ENCODE measurements at regions not wholly inside any gene's neighbourhood (a gene's known extent, or its start where the extent isn't known, plus 50 kb on each side); places are given as distances from the start of the nearest gene placed in this dataset.

GRCh38 chr12:3938042-3938544, 64.9 kb upstream of the PARP11 start:
- in situ Hi-C loops (cut with HindIII; ENCODE audit: low pct_ligation_motif_present, low sequenced_read_pairs) = no loop called here
- Histone ChIP-seq H3K36me3 (replicated peaks) (no peaks in the 10 kb centered on the region), H3K27me3 (replicated peaks) (no peaks in the 10 kb centered on the region), H3K27ac (no peak overlapping the region), H3K4me3 (ENCODE audit: low read depth, low read length) (no peak overlapping the region)
- TF ChIP-seq CTCF (IDR thresholded peaks at IDR 0.05; ENCODE audit: low read depth, low read length, missing control alignments) = no peak
- DNase-seq = no peak

GRCh38 chr12:3935078-3935477, 61.9 kb upstream of the PARP11 start:
- Histone ChIP-seq H3K36me3 (replicated peaks) (no peaks in the 10 kb centered on the region), H3K27me3 (replicated peaks) (no peaks in the 10 kb centered on the region), H3K4me3 (ENCODE audit: low read depth, low read length) (no peak overlapping the region), H3K27ac (no peak overlapping the region)
- no peak for TF ChIP-seq CTCF (IDR thresholded peaks at IDR 0.05; ENCODE audit: low read depth, low read length, missing control alignments)
- in situ Hi-C loops (cut with HindIII; ENCODE audit: low pct_ligation_motif_present, low sequenced_read_pairs) = no loop called here
- DNase-seq = no peak

GRCh38 chr12:3933819-3934192, 60.6 kb upstream of the PARP11 start:
- in situ Hi-C loops (cut with HindIII; ENCODE audit: low pct_ligation_motif_present, low sequenced_read_pairs) = no loop called here
- H3K27ac ChIP-seq = no peak overlapping the region

GRCh38 chr12:3933074-3933818, 60.0 kb upstream of the PARP11 start:
- DNase-seq = no peak
- Histone ChIP-seq H3K27ac (no peak overlapping the region), H3K4me3 (ENCODE audit: low read depth, low read length) (no peak overlapping the region), H3K36me3 (replicated peaks) (no peaks in the 10 kb centered on the region), H3K27me3 (replicated peaks) (no peaks in the 10 kb centered on the region)
- no peak for TF ChIP-seq CTCF (IDR thresholded peaks at IDR 0.05; ENCODE audit: low read depth, low read length, missing control alignments)
- in situ Hi-C loops (cut with HindIII; ENCODE audit: low pct_ligation_motif_present, low sequenced_read_pairs) = no loop called here

More at GRCh38 chr12:3933819-3934192, 60.6 kb upstream of the PARP11 start:
- DNase-seq = no peak
- no peaks in the 10 kb centered on the region for H3K27me3 ChIP-seq (replicated peaks)
- no peaks in the 10 kb centered on the region for H3K36me3 ChIP-seq (replicated peaks)
- no peak for TF ChIP-seq CTCF (IDR thresholded peaks at IDR 0.05; ENCODE audit: low read depth, low read length, missing control alignments)
- H3K4me3 ChIP-seq (ENCODE audit: low read depth, low read length) = no peak overlapping the region

GRCh38 chr12:3931776-3932175, 58.6 kb upstream of the PARP11 start:
- no peak for DNase-seq
- Histone ChIP-seq H3K4me3 (ENCODE audit: low read depth, low read length) (no peak overlapping the region), H3K27ac (no peak overlapping the region), H3K36me3 (replicated peaks) (no peaks in the 10 kb centered on the region), H3K27me3 (replicated peaks) (no peaks in the 10 kb centered on the region)
- in situ Hi-C loops (cut with HindIII; ENCODE audit: low pct_ligation_motif_present, low sequenced_read_pairs) = no loop called here
- TF ChIP-seq CTCF (IDR thresholded peaks at IDR 0.05; ENCODE audit: low read depth, low read length, missing control alignments) = no peak

- no peaks in the 10 kb centered on the region for H3K27me3 ChIP-seq (replicated peaks)
- in situ Hi-C loops (cut with HindIII; ENCODE audit: low pct_ligation_motif_present, low sequenced_read_pairs) = no loop called here
- H3K36me3 ChIP-seq (replicated peaks) = no peaks in the 10 kb centered on the region
- H3K4me3 ChIP-seq (ENCODE audit: low read depth, low read length) = no peak overlapping the region
- H3K27ac ChIP-seq = no peak overlapping the region
- no peak for DNase-seq
- no peak for TF ChIP-seq CTCF (IDR thresholded peaks at IDR 0.05; ENCODE audit: low read depth, low read length, missing control alignments)
Measured at GRCh38 chr12:3931206-3931605, 58.0 kb upstream of the PARP11 start.

All from brain microvascular endothelial cell (primary cell).